ENCODE measurements at regions not wholly inside any gene's neighbourhood (a gene's known extent, or its start where the extent isn't known, plus 50 kb on each side); places are given as distances from the start of the nearest gene placed in this dataset.

- TF ChIP-seq POLR2AphosphoS5 (IDR thresholded peaks at IDR 0.05) (no peak), MXI1 (conservative IDR thresholded peaks at IDR 0.05; ENCODE audit: poor library complexity, severe bottlenecking) (no peak), CTCF (IDR thresholded peaks at IDR 0.05; ENCODE audit: poor library complexity, severe bottlenecking) (no peak), REST (IDR thresholded peaks at IDR 0.05; ENCODE audit: borderline replicate concordance) (no peak), TAF1 (IDR thresholded peaks at IDR 0.05; ENCODE audit: low read depth) (no peak), EP300 (conservative IDR thresholded peaks at IDR 0.05; ENCODE audit: poor library complexity, severe bottlenecking) (no peak), SMC3 (conservative IDR thresholded peaks at IDR 0.05; ENCODE audit: poor library complexity) (no peak), EZH2 (IDR thresholded peaks at IDR 0.05; ENCODE audit: borderline replicate concordance, insufficient read depth, low read length, poor library complexity, severe bottlenecking) (no peak)
These were observed 142.2 kb upstream of the MAP3K7 start for GRCh38 chr6:90729057-90729456.
